ENCODE measurements at regions not wholly inside any gene's neighbourhood (a gene's known extent, or its start where the extent isn't known, plus 50 kb on each side); places are given as distances from the start of the nearest gene placed in this dataset.

GRCh38 chr2:19104503-19104902 is 253.9 kb downstream of the OSR1 start (continued):
- no peak for TF ChIP-seq TSHZ1 (CRISPR knock-in tag; IDR thresholded peaks at IDR 0.05)

GRCh38 chr2:19102696-19103423 is 255.6 kb downstream of the OSR1 start:
- BruUV-seq (replicated peaks): no TSS peak
- H3K4me1 ChIP-seq (replicated peaks in 1 of 2; ENCODE audit: control insufficient read depth in 2 of 2, insufficient read depth in 2 of 2, low read length in 2 of 2): no peaks in the 10 kb centered on the region
- FAIRE-seq: no peak

More at GRCh38 chr2:19102696-19103423, 255.6 kb downstream of the OSR1 start:
- H4K20me1 ChIP-seq (replicated peaks; ENCODE audit: control insufficient read depth, insufficient read depth, low read length): no peaks in the 10 kb centered on the region
- H2AFZ ChIP-seq (ENCODE audit: low read depth, low read length): no peak overlapping the region
- H3K9me3 ChIP-seq (replicated peaks; ENCODE audit: control insufficient read depth, insufficient read depth, low read depth, low read length): peaks cover 1% of the 10 kb centered on the region; the same call in 1 of the 2 replicates
- WGBS (ENCODE audit: insufficient coverage, low coverage, missing lambda C conversion rate): 2% methylated on average over 4 of the region's 4 CpGs
- H3K4me3 ChIP-seq: no peak overlapping the region
- TF ChIP-seq BHLHE40 (IDR thresholded peaks at IDR 0.05; ENCODE audit: low read length) (no peak), PTRF (tag; IDR thresholded peaks at IDR 0.05) (no peak), CBX1 (IDR thresholded peaks at IDR 0.05; ENCODE audit: low read depth) (no peak)
- POLR2A ChIA-PET: no interaction called here
- no peak overlapping the region for H3K9ac ChIP-seq (ENCODE audit: insufficient read depth in 1 of 2, low read depth in 2 of 2, low read length in 2 of 2)
- H3K27ac ChIP-seq (ENCODE audit: extremely low read depth, low read depth, low read length): no peak overlapping the region
- in situ Hi-C loops (cut with MboI): no loop called here
- no peaks in the 10 kb centered on the region for H3K9me1 ChIP-seq (ENCODE audit: control insufficient read depth, insufficient read depth, low read length)
- H3K4me2 ChIP-seq (ENCODE audit: insufficient read depth, low read length): no peak overlapping the region
- CTCF ChIA-PET (ENCODE audit: low intra/inter-chr PET ratio): no interaction called here
- no peaks in the 10 kb centered on the region for H3K27me3 ChIP-seq (ENCODE audit: control insufficient read depth in 2 of 2, insufficient read depth in 2 of 2, low read length in 2 of 2)
- intact Hi-C loops (cut with micrococcal nuclease): no loop called here
- no peaks in the 10 kb centered on the region for H3K79me2 ChIP-seq (ENCODE audit: control insufficient read depth, insufficient read depth, low read length)
- ATAC-seq: no peak
- DNase-seq (ENCODE audit: extremely low read depth in 1 of 4, low spot score in 3 of 4): no peak
- no peaks in the 10 kb centered on the region for H3K36me3 ChIP-seq (ENCODE audit: control insufficient read depth, insufficient read depth, low read length)
